HG03066 (cell line): ENCODE measurements at regions not wholly inside any gene's neighbourhood (a gene's known extent, or its start where the extent isn't known, plus 50 kb on each side); places are given as distances from the start of the nearest gene placed in this dataset.
"Not testable (repeated sequence)": the region's sequence is repeated elsewhere in the genome, so short reads cannot be mapped to it uniquely, and the experiment has no call there.

ENCODE experiments used
- ATAC-seq: cut with Tn5 transposase; IDR thresholded peaks from one replicate; pipeline ENCODE4 v1.9.1; 2021; ENCODE audit warnings: low read depth; ENCODE audit not compliant: unreplicated experiment

- no peak for ATAC-seq
Measured at GRCh38 chr11:97463891-97464290, 1074.1 kb downstream of the JRKL start.

GRCh38 chr11:97471480-97471879 lies 1081.7 kb downstream of the JRKL start:
- no peak for ATAC-seq

- ATAC-seq, result no peak
Measured at GRCh38 chr11:97487387-97487786, 1097.6 kb downstream of the JRKL start.

- ATAC-seq, result no peak
Measured at GRCh38 chr11:97498891-97499290, 1109.1 kb downstream of the JRKL start.

- ATAC-seq, result no peak
Measured at GRCh38 chr11:97502201-97502600, 1112.4 kb downstream of the JRKL start.

- ATAC-seq, result no peak
Measured at GRCh38 chr11:97506076-97506759, 1116.4 kb downstream of the JRKL start.

- no peak for ATAC-seq
Measured at GRCh38 chr11:97514446-97514845, 1124.6 kb downstream of the JRKL start.

GRCh38 chr11:97516688-97517087 lies 1126.9 kb downstream of the JRKL start:
- no peak for ATAC-seq

GRCh38 chr11:97525273-97525672 lies 1135.5 kb downstream of the JRKL start:
- ATAC-seq, result no peak

- no peak for ATAC-seq
Measured at GRCh38 chr11:97537407-97538150, 1147.8 kb downstream of the JRKL start.

- no peak for ATAC-seq
Measured at GRCh38 chr11:97544431-97544830, 1154.6 kb downstream of the JRKL start.

- no peak for ATAC-seq
Measured at GRCh38 chr11:97548280-97548679, 1158.5 kb downstream of the JRKL start.

- ATAC-seq, result no peak
Measured at GRCh38 chr11:97557399-97557798, 1167.6 kb downstream of the JRKL start.

- no peak for ATAC-seq
Measured at GRCh38 chr11:97567801-97568200, 1178.0 kb downstream of the JRKL start.

GRCh38 chr11:97570636-97571035 lies 1180.8 kb downstream of the JRKL start:
- no peak for ATAC-seq

- not testable (repeated sequence) for ATAC-seq
Measured at GRCh38 chr11:97573771-97574170, 1184.0 kb downstream of the JRKL start.

- no peak for ATAC-seq
Measured at GRCh38 chr11:97574976-97575665, 1185.3 kb downstream of the JRKL start.

- no peak for ATAC-seq
Measured at GRCh38 chr11:97607291-97608000, 1217.6 kb downstream of the JRKL start.

GRCh38 chr11:97610000-97610399 lies 1220.2 kb downstream of the JRKL start:
- no peak for ATAC-seq

GRCh38 chr11:97610854-97611253 lies 1221.0 kb downstream of the JRKL start:
- ATAC-seq, result no peak

- ATAC-seq, result no peak
Measured at GRCh38 chr11:97611345-97611744, 1221.5 kb downstream of the JRKL start.
